SKM-1 treated with dmso at 0.1 percent for 144 hours (cell line): ENCODE measurements at regions not wholly inside any gene's neighbourhood (a gene's known extent, or its start where the extent isn't known, plus 50 kb on each side); places are given as distances from the start of the nearest gene placed in this dataset.
"Not testable (repeated sequence)": the region's sequence is repeated elsewhere in the genome, so short reads cannot be mapped to it uniquely, and the experiment has no call there.

Source experiments
- DNase-seq: peaks from one replicate; lab custom pipeline; 2025; ENCODE audit not compliant: unreplicated experiment; lab: John Stamatoyannopoulos, UW

GRCh38 chr2:236346366-236346765 lies 82.2 kb upstream of the ASB18 start:
- DNase-seq, result no peak

- DNase-seq, result no peak
Observed at GRCh38 chr2:236348279-236348678, 84.1 kb upstream of the ASB18 start.

GRCh38 chr2:236348976-236349375 lies 84.8 kb upstream of the ASB18 start:
- DNase-seq, result no peak

DNA sequence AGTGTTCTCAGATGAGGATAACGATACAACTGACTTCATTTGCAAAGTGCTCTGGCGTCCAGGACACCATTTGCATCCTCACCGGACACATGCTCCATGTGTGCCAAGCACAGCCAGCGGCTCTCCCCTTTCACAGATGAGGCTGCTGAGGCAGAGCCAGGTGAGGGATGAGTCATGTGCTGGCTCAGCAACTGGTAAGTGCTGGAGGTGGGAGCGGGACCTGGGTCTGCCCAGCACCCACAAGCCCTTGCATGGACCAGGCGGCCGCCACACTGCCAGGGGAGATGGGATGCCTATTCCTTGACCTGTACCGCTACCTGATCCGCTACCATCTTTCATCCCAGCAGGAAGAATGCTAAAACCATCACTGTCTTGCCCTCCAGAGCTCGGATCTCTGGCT lies 86.2 kb upstream of the ASB18 start:
- no peak for DNase-seq

DNA sequence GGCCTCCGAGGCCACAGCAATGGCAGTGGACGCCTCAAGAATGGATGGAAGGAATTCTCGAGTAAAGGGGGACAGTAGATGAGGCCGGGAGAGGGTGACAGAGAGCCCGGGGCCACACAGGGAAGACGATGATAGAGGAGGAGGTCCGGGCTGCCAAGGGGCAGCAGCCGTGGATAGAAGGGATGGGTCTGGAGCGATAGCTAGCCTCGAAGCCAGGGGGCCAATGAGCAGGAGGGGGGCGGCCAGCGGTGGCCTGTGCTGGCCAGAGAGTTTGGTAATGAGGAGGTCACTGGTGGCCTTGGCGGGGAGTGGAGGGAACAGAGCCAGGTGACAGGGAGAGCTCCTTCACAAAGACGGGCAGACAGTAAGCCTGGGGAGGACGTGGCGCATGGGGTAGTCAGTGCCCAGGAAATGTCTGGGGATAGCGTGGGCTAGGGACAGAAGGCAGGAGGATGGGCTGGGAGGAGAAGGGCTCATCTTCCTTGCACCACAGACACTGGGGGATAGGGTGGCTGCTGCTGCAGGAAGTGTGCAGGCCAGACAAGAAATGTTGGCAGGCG lies 87.8 kb upstream of the ASB18 start:
- no peak for DNase-seq

DNA sequence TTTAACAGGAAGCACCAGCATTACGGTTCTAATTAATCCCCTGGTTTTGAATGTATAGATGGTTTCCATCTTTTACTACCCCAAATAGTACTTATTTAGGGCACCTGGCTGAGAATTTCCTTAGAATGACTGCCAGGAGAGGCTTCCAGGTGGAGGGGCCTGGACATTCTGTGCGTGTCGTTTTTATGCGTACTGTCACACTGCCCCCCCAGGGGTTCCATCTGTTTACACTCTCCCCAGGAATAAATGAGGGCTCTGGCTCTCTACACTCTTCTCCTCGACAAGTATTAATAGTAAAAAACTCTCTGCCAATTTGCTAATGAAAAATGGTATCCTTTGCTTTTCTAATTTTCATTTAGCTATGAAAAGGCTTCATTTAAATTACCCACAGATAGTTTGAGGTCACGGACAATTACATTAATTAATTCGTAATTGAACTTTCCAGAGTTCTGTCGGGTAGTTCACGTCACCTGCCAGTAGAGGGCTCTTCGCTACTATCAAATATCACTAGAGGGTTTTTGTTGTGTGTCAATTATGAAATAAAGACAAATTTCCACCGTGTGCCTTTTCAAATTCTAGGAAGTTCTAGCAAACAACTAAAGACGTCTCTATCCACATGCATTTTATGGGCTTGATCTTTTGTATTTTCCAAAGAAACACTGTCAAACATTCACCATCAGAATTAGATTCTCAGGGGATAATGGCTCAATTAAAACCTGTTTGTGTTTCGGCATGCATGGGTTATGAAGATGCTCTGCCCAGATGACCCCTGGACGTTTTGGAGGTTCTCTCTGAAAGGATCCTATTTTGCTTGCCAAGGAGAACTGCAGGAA lies 88.8 kb upstream of the ASB18 start:
- no peak for DNase-seq

GRCh38 chr2:236353594-236353942 lies 89.4 kb upstream of the ASB18 start:
- no peak for DNase-seq

- no peak for DNase-seq
Observed at GRCh38 chr2:236354056-236354940, 90.1 kb upstream of the ASB18 start.

GRCh38 chr2:236354973-236355595 lies 90.9 kb upstream of the ASB18 start:
- no peak for DNase-seq

- no peak for DNase-seq
Observed at GRCh38 chr2:236355911-236356310, 91.7 kb upstream of the ASB18 start.

DNA sequence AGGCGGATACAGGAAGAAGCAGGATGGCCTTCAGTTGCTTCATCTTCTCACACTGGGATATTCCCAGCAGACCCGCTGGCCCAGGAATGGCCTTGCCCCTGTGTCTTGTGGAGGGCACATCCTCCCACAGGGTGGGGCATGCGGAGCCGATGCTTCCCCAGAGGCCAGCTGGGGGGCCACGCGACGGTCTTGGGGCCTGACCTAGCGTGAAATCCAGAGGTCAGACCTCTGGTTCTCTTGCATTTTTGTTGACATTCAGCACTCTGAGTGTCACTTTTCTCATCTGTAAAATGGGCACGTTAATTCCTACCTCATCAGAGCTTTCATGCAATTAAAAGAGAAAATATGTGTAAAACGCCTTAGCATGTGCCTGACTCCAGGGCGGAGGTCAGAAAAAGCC lies 92.1 kb upstream of the ASB18 start:
- not testable (repeated sequence) for DNase-seq

DNA sequence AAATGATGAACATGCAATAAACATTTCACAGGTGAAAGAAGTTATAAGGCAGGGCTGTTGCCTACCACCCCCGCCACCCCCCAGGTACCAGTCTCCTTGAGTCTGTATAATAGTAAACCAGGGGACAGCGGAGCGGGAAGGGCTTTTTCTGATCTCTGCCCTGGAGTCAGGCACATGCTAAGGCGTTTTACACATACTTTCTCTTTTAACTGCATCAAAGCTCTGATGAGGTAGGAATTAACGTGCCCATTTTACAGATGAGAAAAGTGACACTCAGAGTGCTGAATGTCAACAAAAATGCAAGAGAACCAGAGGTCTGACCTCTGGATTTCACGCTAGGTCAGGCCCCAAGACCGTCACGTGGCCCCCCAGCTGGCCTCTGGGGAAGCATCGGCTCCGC lies 94.3 kb upstream of the ASB18 start:
- DNase-seq, result not testable (repeated sequence)

DNA sequence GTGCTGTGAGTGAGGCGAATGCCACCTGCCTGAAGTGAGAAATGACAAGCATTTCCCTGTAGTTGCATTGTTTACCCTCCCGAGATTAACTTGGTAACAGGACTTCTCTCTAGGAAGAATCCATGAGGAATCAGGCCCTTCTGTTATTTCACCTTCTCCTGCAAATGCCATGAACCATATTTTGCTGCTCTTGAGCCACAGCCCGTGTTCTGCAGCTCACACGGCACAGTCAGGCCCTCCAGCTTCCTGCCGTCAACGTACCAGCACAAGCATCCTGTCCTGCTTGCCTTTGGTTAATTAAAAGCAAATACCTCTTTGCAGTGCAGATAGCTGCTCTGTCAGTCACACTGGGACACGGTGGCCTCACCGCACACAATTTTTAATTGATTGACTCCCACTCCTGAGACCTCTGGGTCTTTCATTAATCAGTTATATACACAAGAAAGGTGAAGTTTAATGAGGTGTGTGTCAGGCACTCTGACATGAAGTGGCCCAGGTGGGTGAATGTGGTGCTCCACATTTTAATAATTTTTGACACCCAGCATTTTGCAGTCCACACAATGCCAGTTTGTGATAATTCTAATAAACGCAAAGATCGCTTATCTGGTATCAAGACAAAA lies 95.3 kb upstream of the ASB18 start:
- no peak for DNase-seq

GRCh38 chr2:236360496-236360895 lies 96.3 kb upstream of the ASB18 start:
- DNase-seq, result no peak

DNA sequence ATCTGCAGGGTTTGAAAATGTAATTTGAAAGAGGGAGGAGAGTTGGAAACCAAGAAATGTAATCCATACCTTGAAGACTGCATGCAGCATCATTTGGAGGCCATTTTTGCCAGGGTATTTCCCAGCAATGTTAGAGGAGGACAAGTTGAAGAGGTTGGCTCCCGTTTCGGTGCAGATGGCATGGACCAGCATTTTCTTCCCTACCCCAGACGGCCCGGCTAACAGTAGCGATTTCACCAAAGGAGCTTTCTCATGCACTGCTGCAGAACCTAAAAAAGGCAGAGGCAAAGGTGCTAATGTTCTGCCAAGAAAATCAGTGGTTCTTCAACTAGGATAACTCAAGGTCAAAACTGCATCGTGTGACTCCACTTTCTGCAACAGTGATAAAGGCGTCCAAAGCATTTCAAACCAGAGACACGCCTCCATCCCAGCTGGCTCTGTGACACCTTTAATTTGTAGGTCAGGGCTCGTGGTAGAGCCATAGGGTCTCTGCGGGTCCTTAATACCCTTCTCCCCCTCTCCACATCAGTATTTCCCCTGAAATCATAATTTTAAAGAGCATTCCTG lies 99.6 kb upstream of the ASB18 start:
- no peak for DNase-seq

GRCh38 chr2:236365258-236366048 lies 101.2 kb upstream of the ASB18 start:
- no peak for DNase-seq

DNA sequence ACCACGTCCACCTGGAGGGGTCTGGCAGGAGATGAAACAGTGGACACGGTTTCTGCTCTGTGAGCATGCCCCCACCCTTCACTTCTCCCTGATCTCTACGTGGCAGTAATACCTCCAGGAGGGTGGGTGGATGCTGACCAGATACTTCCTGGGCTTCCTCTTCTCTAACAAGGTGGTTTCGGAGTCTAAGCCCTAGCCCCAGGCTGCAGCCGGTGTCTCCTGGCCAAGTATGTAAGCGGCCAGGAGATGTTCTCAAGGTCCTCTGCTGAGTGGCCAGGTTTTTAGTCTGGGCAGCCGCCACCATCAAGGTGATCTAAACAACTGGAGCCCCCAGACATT lies 101.8 kb upstream of the ASB18 start:
- DNase-seq, result no peak

DNA sequence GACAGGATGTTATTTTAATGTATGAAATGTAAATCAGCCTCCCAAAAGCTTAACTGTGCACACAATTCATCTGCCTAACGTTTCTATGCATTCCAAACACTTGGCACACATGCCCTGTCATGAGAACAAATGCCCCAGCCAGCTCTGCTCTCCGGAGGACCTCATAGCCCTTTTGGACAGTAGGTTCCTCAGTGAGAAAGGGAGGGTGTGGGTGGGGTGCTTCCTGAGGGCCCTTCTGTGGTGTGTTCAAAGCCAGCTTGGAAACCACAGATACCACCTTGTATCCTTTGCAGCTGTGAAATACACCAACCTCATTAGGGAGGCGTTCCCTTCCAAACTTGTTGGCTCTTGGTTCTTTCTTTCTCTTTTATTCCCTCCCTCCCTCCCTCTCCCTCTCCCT lies 102.2 kb upstream of the ASB18 start:
- no peak for DNase-seq

DNA sequence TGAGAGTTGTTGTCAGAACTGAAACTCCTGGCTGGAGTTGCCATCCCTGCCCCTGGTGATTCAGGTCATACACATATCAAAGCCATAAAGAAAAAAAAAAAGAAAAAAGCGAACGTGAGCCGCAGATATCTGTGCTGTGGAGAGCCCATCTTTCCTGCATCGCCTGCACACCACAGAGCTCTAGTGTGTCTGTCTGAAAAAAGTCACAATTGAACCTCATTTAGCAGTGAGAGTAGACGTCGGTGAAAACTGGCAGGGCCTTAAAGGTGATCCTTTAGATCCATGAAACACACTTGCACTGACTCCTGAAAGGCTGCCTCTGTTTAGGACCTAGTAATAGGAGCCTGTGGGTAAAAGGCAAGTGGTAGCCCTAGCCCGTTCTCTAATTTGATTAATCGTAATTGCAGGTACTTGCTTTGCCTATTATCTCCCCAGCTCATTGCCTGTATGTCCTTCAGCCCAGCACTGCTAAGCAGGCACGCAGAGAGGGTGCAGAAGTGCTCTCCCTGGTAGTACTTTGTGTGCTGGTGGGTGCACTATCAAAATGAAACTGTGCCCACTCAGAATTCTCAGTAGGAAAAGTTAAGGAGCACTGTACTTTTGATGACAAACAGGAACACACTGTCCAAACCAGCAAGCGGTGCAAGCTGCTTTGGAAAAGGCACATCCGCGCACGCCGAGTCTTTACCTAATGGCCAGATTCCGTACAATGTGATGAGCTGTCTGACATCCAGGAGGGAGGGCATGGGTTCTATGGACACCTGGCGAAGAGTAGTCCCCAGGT lies 103.5 kb upstream of the ASB18 start:
- no peak for DNase-seq
